8988T (cell line): ENCODE measurements at regions not wholly inside any gene's neighbourhood (a gene's known extent, or its start where the extent isn't known, plus 50 kb on each side); places are given as distances from the start of the nearest gene placed in this dataset.

ENCODE experiments used
- DNase-seq: peaks from one replicate; pipeline ENCODE4 v3.0.0; 2011

DNA sequence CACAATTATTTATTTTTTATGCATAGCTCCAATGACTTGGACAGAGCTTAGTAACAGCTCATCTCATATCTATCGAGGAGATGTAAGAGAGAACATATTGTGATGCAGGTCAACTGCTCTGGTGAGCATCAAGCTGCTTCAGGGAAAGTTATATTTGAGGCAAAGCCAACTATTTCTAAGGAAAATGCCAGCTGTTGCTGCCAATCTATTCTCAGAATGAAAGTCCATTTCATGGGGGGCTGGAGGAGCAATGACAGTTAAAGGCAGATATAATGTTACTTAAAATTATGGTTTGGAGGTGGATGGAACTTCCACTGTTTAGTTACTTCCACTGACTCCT, 424.8 kb downstream of the KIF20B start:
- no peak for DNase-seq

DNA sequence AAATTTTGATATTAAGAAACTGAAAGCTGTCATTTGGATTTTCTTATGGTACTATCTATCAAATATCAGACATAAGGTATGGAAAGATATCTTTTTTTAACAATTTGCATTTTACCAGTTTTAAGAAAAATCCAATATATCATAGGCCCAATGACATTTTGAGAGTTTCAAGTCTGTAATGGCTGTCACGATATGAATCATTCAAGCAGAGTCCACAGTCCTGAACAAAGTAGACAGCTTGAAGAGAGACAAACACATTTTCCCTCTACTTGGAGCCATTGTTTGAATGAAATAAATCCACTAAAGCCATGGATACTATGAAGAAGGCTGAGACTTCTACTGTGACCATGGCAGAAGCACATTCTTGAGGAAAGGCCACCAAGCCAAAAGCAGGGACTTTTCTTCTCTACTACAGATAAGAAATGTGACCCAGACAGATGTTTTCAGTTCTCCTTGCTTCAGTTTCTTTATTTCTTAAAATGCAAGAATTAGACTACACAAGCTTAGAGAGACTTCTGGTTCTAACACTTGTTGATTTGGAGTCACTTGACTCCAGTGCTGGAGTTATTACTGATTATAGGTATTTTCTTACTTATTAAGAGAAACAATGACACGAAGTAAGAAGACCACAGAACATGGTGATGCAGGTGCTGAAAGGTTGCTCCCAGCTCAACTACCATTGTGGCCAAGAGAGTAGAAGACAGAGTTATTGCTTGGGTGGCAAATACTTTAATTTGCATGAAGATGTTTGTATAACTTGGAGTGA, 429.1 kb downstream of the KIF20B start:
- DNase-seq, result no peak

DNA sequence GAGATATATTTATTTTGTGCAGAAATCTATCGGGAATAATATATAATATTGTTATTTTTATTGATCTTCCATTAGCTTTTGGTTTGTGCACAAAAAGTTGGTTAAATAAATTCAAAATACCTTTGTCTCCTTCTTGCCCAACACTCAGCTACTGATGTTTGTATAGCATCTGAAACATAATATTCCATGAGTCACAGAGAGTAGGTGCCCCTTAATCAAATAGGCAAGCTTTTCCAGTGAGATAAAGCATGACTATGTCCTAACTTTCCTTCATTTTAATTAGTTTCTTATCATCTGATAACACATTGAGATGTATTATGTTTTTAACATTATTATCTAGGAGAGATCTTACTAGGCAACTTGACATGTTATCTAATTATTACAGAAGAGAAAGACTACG, 432.2 kb downstream of the KIF20B start:
- no peak for DNase-seq

DNA sequence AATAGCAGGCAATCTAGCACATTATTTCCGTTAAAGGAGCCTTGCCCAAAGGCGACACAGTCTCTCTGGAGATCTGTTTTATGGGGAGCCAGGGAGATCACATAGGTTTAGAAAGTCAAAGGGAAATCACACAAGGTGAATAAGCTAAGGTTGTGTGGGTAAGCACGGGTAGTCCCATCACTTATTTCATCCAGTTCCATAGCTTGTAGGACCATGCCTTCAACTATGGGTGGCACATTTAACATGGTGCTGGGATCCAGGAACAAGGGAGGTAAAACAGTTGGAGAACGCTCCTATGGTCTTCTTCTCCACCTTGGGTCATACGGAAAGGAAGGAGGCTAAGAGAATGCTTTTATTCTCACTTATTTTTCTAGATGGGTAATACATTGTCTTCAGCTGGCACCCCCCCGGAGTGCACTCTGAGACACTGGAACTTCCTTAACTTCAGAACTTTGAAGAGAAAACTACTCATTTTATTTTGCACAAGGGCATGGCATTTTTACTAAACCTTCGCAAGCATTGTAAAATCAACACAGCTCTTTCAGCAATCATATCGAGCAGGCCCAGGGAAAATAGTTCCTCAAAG, 435.4 kb downstream of the KIF20B start:
- DNase-seq, result no peak

DNA sequence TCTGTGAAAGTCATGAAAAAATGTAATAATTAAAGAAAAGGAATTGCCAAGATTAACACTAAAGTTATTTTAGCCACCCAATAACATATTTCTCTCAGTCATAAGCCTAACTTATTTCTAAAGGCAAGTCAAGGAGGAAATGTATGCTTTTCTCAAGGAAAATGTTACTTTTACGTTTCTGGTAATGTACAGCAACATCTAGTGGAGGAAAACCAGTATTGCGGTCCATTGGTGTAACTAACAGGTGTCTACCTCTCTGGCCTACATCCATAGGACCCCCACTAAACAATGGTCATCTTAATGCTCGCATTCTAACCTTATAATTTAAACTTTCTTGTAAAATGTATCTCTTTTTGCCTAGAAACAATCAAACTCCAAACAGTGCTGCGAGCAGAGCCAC, 437.5 kb downstream of the KIF20B start:
- DNase-seq, result no peak

DNA sequence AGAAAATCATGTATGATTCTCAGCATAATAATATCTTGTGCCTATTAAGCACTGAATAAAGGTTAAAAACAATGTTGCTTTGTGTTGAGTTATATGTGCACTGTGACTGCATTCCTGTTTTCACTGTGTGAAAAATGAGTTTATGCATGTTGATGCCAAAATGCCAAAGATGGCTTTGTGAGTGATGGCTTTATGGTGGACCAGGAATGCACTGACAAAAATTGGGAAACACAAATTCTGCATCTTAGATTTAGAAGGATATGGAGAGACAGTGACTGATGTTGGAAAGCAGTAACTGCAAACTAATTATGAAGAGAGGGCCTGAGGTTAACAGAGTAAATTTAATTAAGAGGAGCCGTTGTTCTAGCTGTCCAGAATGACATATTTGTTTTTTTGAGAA, 440.4 kb downstream of the KIF20B start:
- DNase-seq, result no peak

DNA sequence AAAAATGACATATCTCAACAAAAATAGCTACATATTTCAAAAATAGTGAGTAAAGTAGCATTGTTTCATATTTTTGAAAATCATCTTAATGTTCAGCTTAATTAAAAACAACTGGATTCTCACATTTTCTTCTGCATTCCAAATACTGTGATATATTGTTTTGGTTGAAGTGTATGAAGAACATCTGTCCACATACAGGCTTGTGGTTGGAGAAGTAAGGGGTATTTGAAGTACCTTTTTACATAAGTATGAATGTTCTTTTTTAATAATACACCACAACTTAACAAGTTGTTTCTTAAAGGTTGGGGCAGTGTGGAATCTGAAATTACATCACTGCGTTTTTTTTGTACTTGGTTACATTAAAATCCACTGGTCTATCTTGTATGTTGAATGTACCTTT, 442.5 kb downstream of the KIF20B start:
- no peak for DNase-seq

DNA sequence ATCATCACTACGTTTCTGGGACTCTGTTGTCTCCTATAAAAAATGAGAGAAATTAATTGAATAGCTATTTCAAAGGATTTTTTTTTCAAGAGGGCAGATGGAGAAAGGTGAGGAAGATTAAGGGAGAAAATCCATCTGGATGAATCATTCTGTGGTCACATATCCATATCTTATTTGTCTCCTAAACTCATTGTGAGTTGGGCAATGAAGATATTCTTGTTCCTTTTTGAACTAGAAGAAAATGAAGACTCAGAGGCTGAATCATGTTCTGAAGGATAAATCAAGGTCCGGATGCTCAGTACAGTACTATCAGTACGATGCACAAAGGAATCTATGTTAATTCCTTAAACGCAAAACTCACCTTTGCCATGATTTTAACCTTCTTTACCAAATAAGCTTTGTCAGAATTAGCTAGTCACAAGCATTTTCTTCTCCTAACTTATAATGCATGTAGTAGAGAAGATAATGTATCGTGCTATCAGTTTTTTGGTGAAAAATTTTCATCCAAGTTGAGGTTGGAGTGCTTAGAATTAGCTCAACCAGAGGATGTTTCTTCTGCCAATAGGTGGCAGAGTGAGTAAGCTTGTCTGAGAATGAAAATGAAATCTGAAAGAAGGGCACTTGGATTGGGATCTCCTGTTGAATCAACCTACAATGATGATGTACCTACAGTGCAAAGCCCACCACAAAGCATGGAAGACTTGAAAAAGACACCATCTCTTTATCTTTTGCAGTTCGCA, 446.9 kb downstream of the KIF20B start:
- DNase-seq, result no peak

DNA sequence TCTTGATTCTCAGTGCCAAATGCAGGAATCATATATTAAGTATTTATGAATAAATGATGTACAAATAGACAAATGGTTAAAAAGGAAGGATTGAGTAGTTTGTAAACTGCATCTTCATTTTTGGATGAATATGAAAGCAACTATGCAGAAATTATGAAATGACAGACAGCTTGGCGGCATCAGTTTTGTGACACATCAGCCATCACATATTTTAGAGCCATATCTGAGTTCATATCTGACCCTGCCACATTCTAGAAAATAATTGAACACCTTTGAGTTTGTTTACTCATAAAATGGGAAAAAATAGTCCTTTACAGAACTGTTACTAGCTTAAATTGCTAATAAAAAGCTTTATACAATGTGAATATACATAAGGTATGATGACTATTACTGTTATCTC, 448.2 kb downstream of the KIF20B start:
- DNase-seq, result no peak

DNA sequence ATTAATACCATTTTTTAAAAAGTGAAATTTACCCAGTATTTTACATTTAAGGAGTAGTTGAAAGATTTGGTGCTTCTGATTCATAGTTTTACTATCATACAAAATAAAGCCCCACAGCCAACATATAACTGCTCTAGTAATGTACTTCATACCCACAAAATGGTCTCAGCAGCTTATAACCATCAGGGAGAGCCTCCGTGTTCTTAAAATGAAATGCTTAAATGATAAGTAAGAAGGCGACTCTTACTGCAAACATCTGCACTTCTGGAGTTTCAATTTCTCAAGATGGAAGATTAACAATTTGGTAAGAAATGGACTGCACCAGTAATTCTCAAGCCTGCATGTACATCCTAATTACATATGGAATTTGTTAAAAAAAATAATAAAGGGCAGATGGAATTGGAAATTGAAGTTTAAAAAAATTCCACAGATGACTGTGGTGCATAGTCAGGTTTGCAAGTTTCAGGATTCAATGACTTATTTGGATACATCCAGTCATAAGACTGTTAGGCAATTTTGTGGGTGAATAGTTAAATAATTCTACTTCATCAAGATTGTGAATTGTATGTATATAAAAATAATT, 461.0 kb downstream of the KIF20B start:
- no peak for DNase-seq

DNA sequence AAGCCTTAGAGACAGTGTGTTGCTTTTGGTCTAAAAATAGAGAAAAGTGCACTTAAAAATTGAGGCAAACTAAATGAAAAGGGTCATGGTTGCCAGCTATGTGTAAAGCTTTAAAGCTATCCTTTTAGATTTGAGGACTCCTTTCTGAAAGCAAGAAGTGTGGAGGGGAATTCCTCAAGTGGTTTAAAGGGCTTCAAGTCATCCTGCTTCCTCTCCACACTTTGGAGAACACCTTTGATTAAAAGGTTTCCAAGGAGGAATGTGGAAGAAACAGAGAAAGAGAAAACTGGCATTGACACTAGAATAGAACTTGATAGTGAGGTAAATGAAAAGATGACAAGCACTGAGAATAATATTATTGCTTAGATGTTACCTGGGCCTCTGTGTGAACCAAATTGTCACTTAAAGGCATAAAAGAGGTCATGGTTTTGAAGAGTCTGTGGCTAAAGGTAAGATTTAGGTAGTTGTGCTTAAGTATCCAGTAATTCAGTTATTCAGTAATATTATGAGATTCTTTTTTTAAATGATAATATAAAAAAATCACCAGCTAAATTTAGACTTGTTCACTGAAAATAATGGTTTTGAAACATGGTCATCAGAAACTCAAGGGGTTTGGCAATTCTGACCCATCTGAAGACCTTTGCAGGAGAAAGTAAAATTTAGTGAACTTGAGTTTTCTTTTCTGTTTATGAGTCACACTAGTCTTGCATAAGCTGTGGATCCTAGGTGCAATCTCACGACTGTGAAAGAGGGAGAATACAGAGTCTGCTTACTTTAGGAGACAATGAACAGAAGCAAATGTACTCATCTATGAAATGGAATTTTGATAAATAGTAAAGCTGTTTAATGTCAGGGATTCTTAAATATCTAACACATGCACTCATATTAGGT, 466.0 kb downstream of the KIF20B start:
- no peak for DNase-seq

DNA sequence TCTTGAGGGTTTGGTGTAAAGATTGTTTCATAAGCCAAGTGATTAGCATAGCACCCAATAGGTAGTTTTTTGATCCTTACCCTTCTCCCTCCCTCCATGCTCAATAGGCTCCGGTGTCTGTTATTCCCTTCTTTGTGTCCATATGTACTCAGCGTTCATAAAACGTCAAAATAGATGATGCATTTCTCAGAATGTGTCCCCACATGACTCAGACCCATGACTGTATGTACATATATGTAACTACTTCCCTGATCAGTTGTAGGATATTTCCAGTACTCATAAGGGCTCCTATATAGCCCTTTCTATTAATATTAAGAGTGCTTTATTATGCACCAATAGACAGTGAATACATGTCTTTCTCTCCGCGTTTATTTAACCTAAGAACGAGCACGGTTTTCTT, 466.9 kb downstream of the KIF20B start:
- DNase-seq, result no peak

DNA sequence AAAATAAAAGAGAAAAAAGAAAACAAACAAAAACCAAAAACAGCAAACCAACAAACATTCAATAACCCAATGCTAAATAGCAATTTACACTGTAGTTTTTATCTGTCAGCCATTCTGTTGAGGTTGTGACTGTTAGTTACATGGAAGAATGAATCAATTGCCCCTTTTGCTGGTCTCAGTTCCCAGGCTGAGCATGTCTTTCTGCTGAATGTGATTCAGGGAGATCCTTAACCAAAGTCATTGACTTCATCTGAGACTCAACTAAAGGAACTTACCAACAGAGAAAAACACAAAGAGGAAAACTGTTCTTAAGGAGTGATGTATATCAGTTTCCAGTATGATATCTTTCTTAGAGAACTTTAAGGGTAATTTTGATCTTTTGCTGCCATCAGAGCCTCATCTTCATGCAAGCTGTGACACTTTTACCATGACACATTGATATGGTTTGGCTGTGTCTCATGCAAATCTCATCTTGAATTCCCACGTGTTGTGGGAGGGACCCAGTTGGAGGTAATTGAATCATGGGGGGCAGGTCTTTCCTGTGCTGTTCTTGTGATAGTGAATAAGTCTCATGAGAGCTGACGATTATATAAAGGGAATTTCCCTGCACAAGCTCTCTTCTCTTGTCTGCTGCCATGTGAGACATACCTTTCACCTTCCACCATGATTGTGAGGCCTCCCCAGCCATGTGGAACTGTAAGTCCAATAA, 469.8 kb downstream of the KIF20B start:
- DNase-seq, result no peak

DNA sequence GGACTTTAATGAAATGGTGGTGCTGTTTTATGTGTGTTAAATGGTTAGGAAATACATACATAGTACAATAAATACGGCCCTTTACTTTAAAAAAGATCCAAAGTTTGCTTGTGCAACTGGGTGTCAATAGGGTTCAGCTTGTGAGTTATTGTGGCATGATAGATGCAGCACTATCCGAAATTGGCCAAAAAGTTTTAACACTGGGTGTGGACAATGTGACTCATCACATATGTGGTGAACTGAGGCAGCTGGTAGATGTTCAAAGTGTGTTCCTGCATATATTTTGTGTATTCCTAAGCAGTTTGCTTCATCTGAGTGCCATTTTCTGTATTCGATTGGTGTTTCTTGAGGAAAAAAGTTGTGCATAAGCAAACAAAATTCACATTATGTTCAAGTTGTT, 473.1 kb downstream of the KIF20B start:
- no peak for DNase-seq

DNA sequence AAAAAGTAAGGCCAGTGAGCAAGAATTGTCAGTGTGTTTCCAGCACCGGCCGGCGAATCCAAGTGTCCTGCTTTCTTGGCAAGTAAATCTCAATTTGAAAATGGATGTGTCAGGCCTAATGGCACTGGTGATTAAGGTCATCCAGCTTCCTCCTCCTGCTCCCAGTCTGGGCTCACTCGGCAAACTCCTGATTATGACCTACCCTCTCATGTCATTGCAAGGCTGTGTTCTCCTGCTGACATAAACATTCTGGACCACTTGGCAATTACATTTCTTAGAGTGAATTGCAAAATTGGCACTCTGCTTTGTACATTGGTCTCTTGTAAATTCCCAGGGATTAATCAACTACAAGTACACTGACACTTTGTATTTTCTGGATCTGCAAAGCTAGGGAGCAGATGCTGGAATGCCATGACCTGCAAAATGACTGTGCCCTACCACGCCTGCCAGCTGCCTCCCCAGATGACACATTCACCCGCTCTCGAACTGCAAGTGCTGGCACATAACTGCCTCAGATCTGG, 473.8 kb downstream of the KIF20B start:
- no peak for DNase-seq

DNA sequence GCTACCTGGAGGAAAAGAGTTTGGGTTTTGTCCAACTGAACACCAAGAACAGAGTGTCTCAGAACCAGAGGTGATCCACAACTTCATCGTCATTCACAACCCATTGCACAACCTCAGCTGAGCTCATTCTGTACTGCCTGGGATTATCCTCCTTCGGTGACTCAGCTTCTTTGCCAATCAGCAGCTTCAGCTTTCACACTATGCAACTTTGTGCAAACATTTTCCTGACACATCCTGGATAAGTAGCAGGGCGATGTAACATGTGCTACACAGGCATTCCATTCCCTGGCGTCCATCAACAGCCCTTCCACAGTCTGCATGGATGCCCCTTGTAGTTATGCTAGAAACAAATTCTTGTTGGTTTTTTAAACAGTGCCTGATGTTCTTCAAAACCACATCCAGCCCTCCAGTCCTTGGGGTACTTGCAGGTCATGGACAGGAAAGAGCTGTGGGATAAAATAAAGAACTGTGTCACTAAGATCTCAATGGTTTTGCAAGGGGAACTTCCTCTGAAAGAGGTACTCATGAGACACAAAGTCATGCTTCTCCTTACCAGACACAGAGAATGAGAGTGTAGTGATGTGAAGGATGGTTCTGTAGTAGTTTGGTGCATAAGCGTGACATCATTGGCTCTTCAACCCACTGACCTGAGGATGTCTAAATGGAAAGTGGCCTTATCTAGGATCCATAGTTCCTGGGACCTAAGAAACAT, 478.5 kb downstream of the KIF20B start:
- no peak for DNase-seq

DNA sequence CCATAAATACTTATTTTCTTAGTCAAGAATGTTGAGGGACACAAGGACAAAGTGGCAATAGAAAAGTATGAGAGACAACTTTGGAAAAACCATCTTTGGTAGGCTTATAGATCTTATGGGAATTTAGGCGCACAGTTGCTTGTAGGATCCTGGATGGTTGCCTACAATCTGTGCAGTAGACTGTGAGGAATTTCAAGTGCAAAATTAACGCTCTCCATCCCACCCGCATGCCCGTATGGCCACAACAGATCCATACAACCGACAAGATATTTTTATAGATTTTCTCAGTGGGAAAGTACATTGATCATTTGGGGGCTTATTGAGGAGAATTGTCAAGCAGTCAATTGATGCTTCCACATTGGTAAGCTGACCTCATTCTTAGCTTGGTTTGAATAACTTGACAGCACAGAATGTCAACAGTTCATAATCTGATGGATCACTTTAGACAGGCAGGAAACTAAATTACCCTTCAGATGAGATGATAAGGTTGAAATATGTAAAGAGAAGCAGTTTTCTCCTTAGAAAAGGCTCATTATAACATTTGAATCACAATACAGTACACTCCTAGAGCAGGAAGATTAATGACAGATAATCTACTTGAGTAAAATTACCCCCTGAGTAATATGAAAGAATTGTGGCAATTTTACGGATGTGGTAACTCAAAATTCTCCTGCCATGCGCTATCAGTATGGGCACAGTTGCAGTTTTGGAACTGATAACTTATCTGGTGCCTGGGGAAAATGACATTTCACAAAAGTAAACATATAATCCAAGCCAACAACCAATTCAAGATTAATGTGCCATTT, 479.7 kb downstream of the KIF20B start:
- DNase-seq, result no peak

DNA sequence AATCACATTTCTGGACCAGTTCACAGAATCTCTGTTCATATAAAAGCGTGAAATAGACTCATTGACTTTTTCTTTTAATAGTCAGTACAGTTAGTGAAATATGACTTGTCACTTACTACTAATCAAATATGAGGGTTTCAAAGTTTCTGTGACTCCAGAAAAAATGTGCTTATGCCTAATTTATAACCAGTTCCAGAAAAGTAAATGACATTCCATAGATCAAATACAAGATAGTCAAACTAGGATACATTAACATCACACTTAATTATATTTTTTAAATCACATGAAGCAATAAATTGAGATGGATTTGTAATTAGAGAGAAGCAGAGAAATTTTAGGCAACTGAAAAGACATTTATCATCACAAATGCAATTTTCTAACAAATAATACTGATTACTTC, 491.4 kb downstream of the KIF20B start:
- no peak for DNase-seq

DNA sequence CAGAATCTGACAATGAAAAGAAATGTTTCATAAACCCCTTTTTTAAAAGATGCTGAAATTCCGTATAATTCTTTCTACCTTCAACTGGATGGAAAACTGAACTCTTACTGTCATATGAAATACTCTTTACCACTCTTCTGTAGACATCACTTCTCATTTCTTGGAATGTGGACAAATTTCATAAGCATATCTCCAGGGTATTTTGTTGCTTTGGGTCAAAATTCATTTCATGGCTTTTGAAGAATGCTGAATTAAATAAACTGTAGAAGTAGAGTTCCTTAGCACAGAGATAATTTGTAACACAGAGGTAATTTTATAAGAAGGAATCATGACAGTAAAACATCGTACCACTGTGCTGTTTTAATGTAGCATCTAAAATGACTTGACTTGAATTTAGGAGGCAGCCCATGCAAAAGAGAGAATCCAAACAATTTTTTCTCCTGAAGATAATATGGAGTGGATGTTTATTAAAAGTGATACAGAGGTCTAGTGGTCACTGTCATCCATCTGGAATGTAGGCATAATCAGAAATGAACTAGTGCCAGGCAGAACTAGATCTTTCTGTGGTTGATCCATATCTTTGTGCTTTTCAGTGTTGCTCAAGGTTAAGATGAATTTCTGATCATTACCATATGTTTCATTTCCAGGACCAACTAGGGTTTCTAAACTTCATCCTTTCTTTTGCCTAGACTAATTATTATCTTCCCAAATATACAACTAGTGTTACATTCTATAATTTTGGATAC, 492.0 kb downstream of the KIF20B start:
- DNase-seq, result no peak
